ENCODE measurements at regions not wholly inside any gene's neighbourhood (a gene's known extent, or its start where the extent isn't known, plus 50 kb on each side); places are given as distances from the start of the nearest gene placed in this dataset.

DNA sequence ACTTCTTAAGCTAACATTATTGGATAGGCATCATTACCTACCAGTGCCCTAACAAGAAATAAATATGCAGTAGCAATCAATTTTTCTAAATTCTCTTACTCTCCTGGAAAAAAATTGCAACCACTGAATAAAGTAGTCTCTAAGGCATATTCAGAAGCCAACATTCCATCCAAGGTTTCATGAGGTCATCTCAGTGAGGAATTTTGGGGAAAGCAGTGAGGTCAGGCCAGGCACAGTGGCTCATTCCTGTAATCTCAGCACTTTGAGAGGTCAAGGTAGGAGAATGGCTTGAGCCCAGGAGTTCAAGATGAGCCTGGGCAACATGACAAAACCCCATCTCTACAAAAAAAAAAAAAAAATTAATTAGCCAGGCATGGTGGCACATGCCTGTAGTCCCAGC, 75.9 kb upstream of the GHITM start:
- Histone ChIP-seq H3K27ac (ENCODE audit: low read depth, low read length) (no peak overlapping the region), H4K20me1 (ENCODE audit: insufficient read depth) (no peaks in the 10 kb centered on the region), H3K36me3 (ENCODE audit: control insufficient read depth in 1 of 2, insufficient read depth in 2 of 2, low read length in 2 of 2) (no peaks in the 10 kb centered on the region), H3K9me2 (ENCODE audit: insufficient read depth) (no peaks in the 10 kb centered on the region), H3K4me2 (ENCODE audit: low read length) (no peak overlapping the region), H3K27me3 (ENCODE audit: insufficient read depth, low read length) (peaks cover 39% of the 10 kb centered on the region), H3K79me2 (ENCODE audit: insufficient read depth, low read length) (no peaks in the 10 kb centered on the region), H3K4me1 (ENCODE audit: control insufficient read depth in 1 of 2, insufficient read depth in 2 of 2, low read length in 2 of 2) (no peaks in the 10 kb centered on the region), H3K9ac (ENCODE audit: low read length) (no peak overlapping the region), H3K4me3 (replicated peaks in 1 of 2; ENCODE audit: low read depth in 1 of 2, low read length in 2 of 2) (no peak overlapping the region), H3K9me3 (ENCODE audit: control insufficient read depth in 1 of 2, insufficient read depth in 1 of 2, low read depth in 1 of 2, low read length in 2 of 2) (no peaks in the 10 kb centered on the region), H2AFZ (ENCODE audit: low read depth, low read length, poor library complexity, severe bottlenecking) (no peak overlapping the region)
- DNase-seq (ENCODE audit: low read depth, low spot score) (no peak), ATAC-seq (no peak)
- POLR2A ChIA-PET, result no interaction called here
- CTCF ChIA-PET, result no interaction called here
- TF ChIP-seq RAD21 (IDR thresholded peaks at IDR 0.05; ENCODE audit: low read depth) (no peak), CEBPB (IDR thresholded peaks at IDR 0.05; ENCODE audit: low read depth) (no peak), ELF1 (IDR thresholded peaks at IDR 0.05; ENCODE audit: borderline replicate concordance, low read depth) (no peak), EGR1 (IDR thresholded peaks at IDR 0.05; ENCODE audit: low read depth) (no peak), FOSL1 (IDR thresholded peaks at IDR 0.05; ENCODE audit: low read depth) (no peak), EZH2phosphoT487 (IDR thresholded peaks at IDR 0.05; ENCODE audit: borderline replicate concordance) (no peak), SRF (IDR thresholded peaks at IDR 0.05; ENCODE audit: low read depth) (no peak), ZNF274 (IDR thresholded peaks at IDR 0.05; ENCODE audit: low read depth, low read length) (no peak), POLR2AphosphoS5 (IDR thresholded peaks at IDR 0.05; ENCODE audit: low read depth, low read length) (no peak)
- TF ChIP-seq, protein P1, sequence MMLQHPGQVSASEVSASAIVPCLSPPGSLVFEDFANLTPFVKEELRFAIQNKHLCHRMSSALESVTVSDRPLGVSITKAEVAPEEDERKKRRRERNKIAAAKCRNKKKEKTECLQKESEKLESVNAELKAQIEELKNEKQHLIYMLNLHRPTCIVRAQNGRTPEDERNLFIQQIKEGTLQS (IDR thresholded peaks at IDR 0.05), result no peak
- TF ChIP-seq, protein P2, sequence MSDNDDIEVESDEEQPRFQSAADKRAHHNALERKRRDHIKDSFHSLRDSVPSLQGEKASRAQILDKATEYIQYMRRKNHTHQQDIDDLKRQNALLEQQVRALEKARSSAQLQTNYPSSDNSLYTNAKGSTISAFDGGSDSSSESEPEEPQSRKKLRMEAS (IDR thresholded peaks at IDR 0.05), result no peak
- intact Hi-C loops (cut with micrococcal nuclease), result no loop called here
- RAD21 ChIA-PET (ENCODE audit: low non-redundant PET in 1 of 2, low total read pairs in 2 of 2, uncharacterized antibody in 2 of 2, unreplicated experiment in 2 of 2), result no interaction called here
- no TSS peak for BruUV-seq (replicated peaks)

DNA sequence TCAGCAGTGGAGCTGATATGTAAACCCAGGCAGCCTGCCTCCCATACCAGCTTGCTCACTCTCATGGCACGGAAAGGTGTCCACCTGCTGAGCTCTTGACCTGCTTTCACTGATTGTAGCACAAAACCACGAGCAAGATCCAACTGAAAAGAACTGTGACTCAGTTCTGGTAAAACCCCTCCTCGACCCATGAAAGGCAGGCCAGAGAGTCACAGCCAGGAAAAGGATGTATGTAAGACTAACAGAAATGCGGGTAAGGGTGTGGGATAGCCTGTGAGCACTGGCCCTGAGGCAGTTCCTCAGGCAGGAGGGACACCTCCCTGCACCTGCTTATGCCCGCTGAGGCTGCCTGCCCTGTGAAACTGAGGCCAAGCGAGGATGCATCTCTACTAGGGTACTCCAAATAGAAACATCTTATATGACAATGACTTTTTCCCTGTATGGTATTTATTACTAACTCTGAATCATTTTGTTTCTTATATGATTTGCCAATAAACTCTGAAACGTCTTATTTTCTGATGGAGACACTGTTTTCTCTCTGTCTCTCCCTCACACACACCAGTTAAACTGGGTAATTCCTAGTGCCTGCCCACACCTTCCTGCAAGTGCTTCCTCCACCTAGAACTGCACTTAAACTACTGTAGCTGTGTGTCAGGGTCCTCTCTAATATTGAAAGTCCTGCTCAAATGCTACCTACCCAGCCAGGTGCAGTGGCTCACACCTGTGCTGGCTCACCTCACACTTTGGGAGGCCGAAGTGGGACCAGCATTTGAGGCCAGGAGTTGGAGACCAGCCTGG, 73.3 kb upstream of the GHITM start:
- no peaks in the 10 kb centered on the region for H4K20me1 ChIP-seq (ENCODE audit: insufficient read depth)
- H3K4me2 ChIP-seq (ENCODE audit: low read length), result no peak overlapping the region
- H3K79me2 ChIP-seq (ENCODE audit: insufficient read depth, low read length), result no peaks in the 10 kb centered on the region
- H3K36me3 ChIP-seq (ENCODE audit: control insufficient read depth in 1 of 2, insufficient read depth in 2 of 2, low read length in 2 of 2), result no peaks in the 10 kb centered on the region
- ChIA-PET RAD21 (ENCODE audit: low non-redundant PET in 1 of 2, low total read pairs in 2 of 2, uncharacterized antibody in 2 of 2, unreplicated experiment in 2 of 2) (no interaction called here), CTCF (no interaction called here), POLR2A (no interaction called here)
- H3K4me3 ChIP-seq (replicated peaks in 1 of 2; ENCODE audit: low read depth in 1 of 2, low read length in 2 of 2), result no peak overlapping the region
- H3K9me3 ChIP-seq (ENCODE audit: control insufficient read depth in 1 of 2, insufficient read depth in 1 of 2, low read depth in 1 of 2, low read length in 2 of 2), result no peaks in the 10 kb centered on the region
- H3K4me1 ChIP-seq (ENCODE audit: control insufficient read depth in 1 of 2, insufficient read depth in 2 of 2, low read length in 2 of 2), result no peaks in the 10 kb centered on the region
- no peak for DNase-seq (ENCODE audit: low read depth, low spot score)
- H3K27me3 ChIP-seq (ENCODE audit: insufficient read depth, low read length), result peaks cover 22% of the 10 kb centered on the region
- intact Hi-C loops (cut with micrococcal nuclease), result no loop called here
- no peaks in the 10 kb centered on the region for H3K9me2 ChIP-seq (ENCODE audit: insufficient read depth)
- H3K9ac ChIP-seq (ENCODE audit: low read length), result no peak overlapping the region
- no peak overlapping the region for H3K27ac ChIP-seq (ENCODE audit: low read depth, low read length)
- BruUV-seq (replicated peaks), result no TSS peak
- TF ChIP-seq, protein P1 (IDR thresholded peaks at IDR 0.05), result no peak
- TF ChIP-seq ZNF274 (IDR thresholded peaks at IDR 0.05; ENCODE audit: low read depth, low read length), result no peak
- no peak for ATAC-seq
- H2AFZ ChIP-seq (ENCODE audit: low read depth, low read length, poor library complexity, severe bottlenecking), result no peak overlapping the region

Data from HCT116 (cell line).